ENCODE measurements at regions not wholly inside any gene's neighbourhood (a gene's known extent, or its start where the extent isn't known, plus 50 kb on each side); places are given as distances from the start of the nearest gene placed in this dataset.
"Not testable (repeated sequence)": the region's sequence is repeated elsewhere in the genome, so short reads cannot be mapped to it uniquely, and the experiment has no call there.

- no peak for DNase-seq
Observed at GRCh38 chr6:4346659-4347333, 211.4 kb upstream of the ECI2 start.

- DNase-seq, result no peak
Observed at GRCh38 chr6:4345543-4345942, 210.2 kb upstream of the ECI2 start.

- no peak for DNase-seq
Observed at GRCh38 chr6:4344317-4344899, 209.0 kb upstream of the ECI2 start.

- no peak for DNase-seq
Observed at GRCh38 chr6:4342407-4343137, 207.2 kb upstream of the ECI2 start.

- no peak for DNase-seq
Observed at GRCh38 chr6:4341078-4341797, 205.9 kb upstream of the ECI2 start.

- no peak for DNase-seq
Observed at GRCh38 chr6:4340544-4340943, 205.2 kb upstream of the ECI2 start.

GRCh38 chr6:4338884-4339283, 203.5 kb upstream of the ECI2 start:
- no peak for DNase-seq

GRCh38 chr6:4336778-4337442, 201.5 kb upstream of the ECI2 start:
- no peak for DNase-seq

- DNase-seq, result no peak
Observed at GRCh38 chr6:4336084-4336483, 200.7 kb upstream of the ECI2 start.

- not testable (repeated sequence) for DNase-seq
Observed at GRCh38 chr6:4334158-4334740, 198.9 kb upstream of the ECI2 start.

GRCh38 chr6:4327841-4328240, 192.5 kb upstream of the ECI2 start:
- no peak for DNase-seq

- no peak for DNase-seq
Observed at GRCh38 chr6:4324746-4325145, 189.4 kb upstream of the ECI2 start.

GRCh38 chr6:4323322-4323721, 187.9 kb upstream of the ECI2 start:
- no peak for DNase-seq

GRCh38 chr6:4322846-4323309, 187.5 kb upstream of the ECI2 start:
- no peak for DNase-seq

- no peak for DNase-seq
Observed at GRCh38 chr6:4322134-4322845, 186.9 kb upstream of the ECI2 start.

GRCh38 chr6:4320860-4321259, 185.5 kb upstream of the ECI2 start:
- no peak for DNase-seq

- no peak for DNase-seq
Observed at GRCh38 chr6:4319981-4320683, 184.8 kb upstream of the ECI2 start.

- DNase-seq, result no peak
Observed at GRCh38 chr6:4318321-4318720, 182.9 kb upstream of the ECI2 start.

GRCh38 chr6:4316867-4317400, 181.6 kb upstream of the ECI2 start:
- no peak for DNase-seq

- no peak for DNase-seq
Observed at GRCh38 chr6:4314201-4314707, 178.9 kb upstream of the ECI2 start.
